Activated CD8-positive, alpha-beta memory T cell treated with anti-CD3 and anti-CD28 coated beads, Interleukin-2, amount 50 U/mL, for 24 hours (primary cell): ENCODE measurements at regions not wholly inside any gene's neighbourhood (a gene's known extent, or its start where the extent isn't known, plus 50 kb on each side); places are given as distances from the start of the nearest gene placed in this dataset.

Experiments
- DNase-seq: peaks from one replicate; pipeline ENCODE4 v3.0.0-alpha.2; 2020; ENCODE audit errors: extremely low read depth

- no peak for DNase-seq
Observed at GRCh38 chr7:21028599-21028998, 241.9 kb upstream of the SP8 start.

GRCh38 chr7:21029006-21029405 is 242.3 kb upstream of the SP8 start:
- DNase-seq, result no peak

- DNase-seq, result no peak
Observed at GRCh38 chr7:21030237-21030871, 243.7 kb upstream of the SP8 start.

DNA sequence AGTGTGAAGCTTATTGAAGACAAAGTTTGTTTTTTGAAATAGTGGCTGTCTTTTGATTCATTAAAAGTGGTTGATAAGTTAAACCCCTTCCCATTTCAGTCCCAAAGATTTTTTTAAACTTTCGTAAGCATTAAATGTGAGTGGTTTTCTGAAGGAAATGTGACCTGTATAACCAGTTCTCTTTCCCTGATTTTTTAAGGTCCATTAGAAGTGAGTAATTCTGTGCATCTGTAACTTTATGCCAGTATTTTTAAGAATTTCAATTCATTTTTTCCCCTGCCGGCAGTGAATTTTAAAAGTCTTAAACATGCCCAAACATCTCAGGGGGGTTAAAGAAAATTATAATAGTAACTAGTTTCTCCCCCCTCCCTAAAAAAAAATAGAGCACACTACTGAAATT is 254.6 kb upstream of the SP8 start:
- DNase-seq, result no peak

GRCh38 chr7:21041666-21042065 is 255.0 kb upstream of the SP8 start:
- DNase-seq, result no peak

GRCh38 chr7:21044384-21044783 is 257.7 kb upstream of the SP8 start:
- no peak for DNase-seq

GRCh38 chr7:21044913-21045568 is 258.4 kb upstream of the SP8 start:
- DNase-seq, result no peak

- no peak for DNase-seq
Observed at GRCh38 chr7:21051865-21052264, 265.2 kb upstream of the SP8 start.

GRCh38 chr7:21054427-21055112 is 267.9 kb upstream of the SP8 start:
- no peak for DNase-seq

DNA sequence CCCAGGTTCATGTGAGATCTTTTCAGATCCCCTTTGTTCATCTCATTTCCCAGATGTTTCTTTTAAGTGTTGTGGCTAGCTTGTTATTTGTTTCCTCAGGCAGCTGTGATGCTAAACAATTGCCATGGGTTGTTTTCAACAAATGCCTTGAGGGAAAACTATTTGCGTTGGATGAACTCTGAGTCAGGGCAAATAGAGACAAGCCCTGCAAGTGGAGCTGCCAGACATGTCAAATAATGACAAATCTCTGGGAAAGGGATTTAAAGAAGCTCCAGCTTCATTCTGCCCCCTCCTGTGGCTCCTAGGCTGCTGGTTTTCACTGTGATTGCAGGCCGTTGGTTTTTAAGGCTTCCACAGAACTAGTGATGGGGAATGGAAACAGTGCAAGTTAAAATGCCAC is 272.4 kb upstream of the SP8 start:
- DNase-seq, result no peak

GRCh38 chr7:21063106-21063505 is 276.4 kb upstream of the SP8 start:
- DNase-seq, result no peak

GRCh38 chr7:21064698-21065648 is 278.3 kb upstream of the SP8 start:
- no peak for DNase-seq

GRCh38 chr7:21066221-21066620 is 279.5 kb upstream of the SP8 start:
- DNase-seq, result no peak

GRCh38 chr7:21067216-21067615 is 280.5 kb upstream of the SP8 start:
- no peak for DNase-seq

GRCh38 chr7:21070571-21071090 is 283.9 kb upstream of the SP8 start:
- no peak for DNase-seq

DNA sequence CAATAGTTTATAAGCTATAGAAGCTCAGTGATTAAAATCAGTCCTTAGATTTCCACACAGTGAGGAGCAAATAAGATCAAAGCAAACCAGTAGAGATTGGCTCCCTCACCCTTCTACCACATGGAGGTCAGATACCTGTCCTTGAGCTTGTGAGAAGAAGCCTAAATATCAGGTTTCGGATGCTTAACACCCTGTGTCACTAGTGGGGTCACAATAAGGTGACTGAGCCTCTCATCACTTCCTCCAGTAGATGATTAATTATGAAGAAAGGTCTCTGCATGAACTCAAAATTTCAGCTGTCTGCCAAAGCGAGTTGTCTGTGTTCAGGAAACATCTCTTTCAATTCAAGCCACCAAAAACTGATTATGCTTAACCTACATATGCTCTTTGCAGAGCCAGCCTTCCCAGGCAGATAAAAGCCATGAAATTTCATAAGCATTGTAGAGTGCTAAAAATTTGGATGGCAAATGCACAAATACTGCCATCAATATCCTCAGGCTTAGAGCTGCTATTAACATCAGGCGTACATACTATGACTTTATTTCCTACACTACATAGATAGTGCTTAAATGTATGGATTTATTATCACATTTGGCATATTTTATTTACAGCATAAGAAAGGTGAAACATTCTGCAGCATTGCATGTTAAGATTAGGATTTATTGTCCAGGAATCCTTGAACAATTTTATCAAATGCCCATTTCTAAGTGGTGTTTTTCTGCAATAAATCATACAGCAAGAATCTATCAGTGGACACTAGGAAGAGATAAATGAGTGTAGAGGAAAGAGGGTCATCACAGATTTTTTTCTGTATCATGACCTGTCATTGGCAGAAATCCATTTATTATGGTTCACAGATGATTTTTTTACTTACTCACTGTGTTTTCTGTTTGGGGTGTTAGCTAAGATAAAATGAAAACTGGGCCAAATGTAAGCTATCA is 285.1 kb upstream of the SP8 start:
- DNase-seq, result no peak

DNA sequence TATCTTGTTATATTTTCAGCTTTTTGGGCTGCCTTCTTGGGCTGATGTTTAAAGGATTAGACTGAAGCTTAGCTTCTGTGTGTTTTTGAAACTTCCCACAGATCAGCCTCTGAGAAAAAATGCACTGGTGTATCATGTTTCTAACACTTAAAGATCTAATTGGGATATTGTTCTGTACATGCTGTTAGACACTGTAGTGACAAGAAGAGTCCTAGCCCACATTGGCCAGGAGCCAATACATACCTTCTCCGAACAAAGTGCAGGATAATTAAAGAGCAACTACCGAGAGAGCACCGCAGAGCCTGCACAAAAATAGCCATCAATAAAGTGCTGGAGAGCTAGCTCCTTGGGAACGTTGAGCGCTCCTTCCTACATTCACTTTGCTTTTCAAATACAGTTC is 289.4 kb upstream of the SP8 start:
- DNase-seq, result no peak

- no peak for DNase-seq
Observed at GRCh38 chr7:21076574-21076973, 289.9 kb upstream of the SP8 start.

GRCh38 chr7:21077602-21078001 is 290.9 kb upstream of the SP8 start:
- no peak for DNase-seq

- no peak for DNase-seq
Observed at GRCh38 chr7:21084286-21084685, 297.6 kb upstream of the SP8 start.

DNA sequence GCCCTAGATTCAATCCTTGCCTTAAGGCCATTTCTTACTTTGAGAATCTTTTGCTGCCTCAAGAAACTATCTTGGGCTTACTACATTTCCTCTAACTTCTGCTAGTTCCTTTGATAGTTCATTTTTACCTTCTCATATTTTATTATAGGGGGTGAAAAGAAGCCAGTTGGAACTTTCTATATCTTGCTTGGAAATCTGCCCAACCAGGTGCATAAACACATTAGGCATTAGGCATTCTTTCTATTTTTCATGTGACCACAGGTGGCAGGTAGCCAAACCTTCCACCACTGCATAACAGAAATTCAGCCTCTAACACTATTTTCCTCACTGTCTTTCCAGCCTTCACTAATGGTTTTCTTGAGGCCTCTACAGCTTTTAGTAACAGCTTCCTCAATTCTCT is 300.0 kb upstream of the SP8 start:
- DNase-seq, result no peak
